Adrenal gland (tissue), 9 donors: ENCODE measurements at regions not wholly inside any gene's neighbourhood (a gene's known extent, or its start where the extent isn't known, plus 50 kb on each side); places are given as distances from the start of the nearest gene placed in this dataset.

ENCODE experiments used
- DNase-seq, 7 donors: peaks; one replicate each; pipeline ENCODE4 v3.0.0-alpha.2; 2019 to 2020
- H3K27ac ChIP-seq, 5 donors: fragments of 200-600 bp; sonication (generic) in 4 of 5; 1 replicate in 3 of 5; 2 replicates in 2 of 5; pipeline versions ENCODE4 v1.5.1 to v1.8.0; 2016 to 2020; ENCODE audit warnings: mild to moderate bottlenecking in 1 of 5
- H3K27me3 ChIP-seq: fragments of 200-600 bp; 2 replicates; pipeline ENCODE4 v1.8.0; 2021
- H3K36me3 ChIP-seq, 2 donors: fragments of 200-600 bp; replicated peaks in 1 of 2; 1 replicate in 1 of 2; 2 replicates in 1 of 2; pipeline versions ENCODE4 v1.5.1 to v1.8.0; 2018 to 2022
- H3K4me1 ChIP-seq, 2 donors: fragments of 200-600 bp; replicated peaks in 1 of 2; 1 replicate in 1 of 2; 2 replicates in 1 of 2; pipeline versions ENCODE4 v1.5.1 to v1.8.0; 2018 to 2021
- H3K4me3 ChIP-seq, 4 donors: fragments of 200-600 bp; sonication (generic) in 3 of 4; one replicate each; pipeline ENCODE4 v1.5.1; 2016 to 2018
- H3K9me3 ChIP-seq, 3 donors: fragments of 200-600 bp; sonication (generic) in 1 of 3; replicated peaks in 1 of 3; 1 replicate in 2 of 3; 2 replicates in 1 of 3; pipeline versions ENCODE4 v1.5.1 to v1.8.0; 2016 to 2021
- CTCF ChIP-seq, 6 experiments: fragments of 450-650 bp in 4 of 6; fragments of 200-600 bp in 2 of 6; sonication (generic) in 1 of 6; IDR thresholded peaks; 1 replicate in 5 of 6; 2 replicates in 1 of 6; pipeline versions ENCODE4 v1.5.1 to v1.8.0; 2016 to 2021; ENCODE audit warnings: antibody characterized with exemption in 6 of 6, mild to moderate bottlenecking in 2 of 6, moderate library complexity in 1 of 6
- POLR2A ChIP-seq, 2 donors: fragments of 450-650 bp; IDR thresholded peaks; one replicate each; pipeline ENCODE4 v1.6.1; 2017; ENCODE audit warnings: antibody characterized with exemption in 2 of 2, mild to moderate bottlenecking in 2 of 2, moderate library complexity in 1 of 2
- WGBS, 4 donors: extraction: QIAGEN DNeasy Blood & Tissue Kit in 2 of 4; methylation state at CpG; one replicate each; pipeline versions ENCODE4 v1.1.5 to v1.1.7; 2013 to 2017; 5-methylcytosine and 5-hydroxymethylcytosine counted together
- intact Hi-C, 2 donors: fragments of 100-400 bp; cut with DNase I; formaldehyde crosslinking; loops; one replicate each; pipeline versions ENCODE4 v1.14.1 to v1.15.0; 2022 to 2023
- donor health status: healthy with polysubstance abuse.
- donor health status: Bipolar disorder and iron deficiency.
- donor health status: DM: yes; HTN: yes; CAD: no.
- donor health status: DM: no; HTN: no; CAD: no.
- donor health status: DM: no; HTN: no; CAD: no.

- H3K4me1 ChIP-seq = no peaks in the 10 kb centered on the region
- 63 to 75% (median 70%) methylated on average over 14 of the region's 14 CpGs for WGBS, 4 donors
- DNase-seq = no peak
- H3K36me3 ChIP-seq = no peaks in the 10 kb centered on the region
- H3K27ac ChIP-seq = no peak overlapping the region
- intact Hi-C loops = no loop called here
- no peak overlapping the region for H3K4me3 ChIP-seq
- H3K27me3 ChIP-seq = no peaks in the 10 kb centered on the region
- TF ChIP-seq CTCF (IDR thresholded peaks at IDR 0.05) (no peak), POLR2A (IDR thresholded peaks at IDR 0.05) (no peak)
- H3K9me3 ChIP-seq = no peaks in the 10 kb centered on the region
These were observed 387.6 kb downstream of the DCDC2C start for GRCh38 chr2:4090668-4091630.

GRCh38 chr2:4091869-4092268, 388.5 kb downstream of the DCDC2C start:
- Histone ChIP-seq H3K36me3 (no peaks in the 10 kb centered on the region), H3K9me3 (no peaks in the 10 kb centered on the region), H3K4me3 (no peak overlapping the region), H3K4me1 (no peaks in the 10 kb centered on the region), H3K27ac (no peak overlapping the region), H3K27me3 (no peaks in the 10 kb centered on the region)
- intact Hi-C loops = no loop called here
- no peak for TF ChIP-seq CTCF (IDR thresholded peaks at IDR 0.05)
- TF ChIP-seq POLR2A (IDR thresholded peaks at IDR 0.05) = no peak
- 65 to 82% (median 78%) methylated on average over 3 of the region's 3 CpGs for WGBS, 4 donors
- DNase-seq = no peak

- 88 to 93% (median 90%) methylated on average over 8 of the region's 8 CpGs for WGBS, 4 donors
- Histone ChIP-seq H3K9me3 (no peaks in the 10 kb centered on the region), H3K27me3 (no peaks in the 10 kb centered on the region), H3K4me1 (no peaks in the 10 kb centered on the region), H3K27ac (no peak overlapping the region), H3K36me3 (no peaks in the 10 kb centered on the region), H3K4me3 (no peak overlapping the region)
- no peak for DNase-seq
- TF ChIP-seq CTCF (IDR thresholded peaks at IDR 0.05) = no peak
- no peak for TF ChIP-seq POLR2A (IDR thresholded peaks at IDR 0.05)
- intact Hi-C loops = no loop called here
These were observed 391.4 kb downstream of the DCDC2C start for GRCh38 chr2:4094743-4095142.

- Histone ChIP-seq H3K27ac (no peak overlapping the region), H3K4me3 (no peak overlapping the region), H3K9me3 (no peaks in the 10 kb centered on the region), H3K36me3 (no peaks in the 10 kb centered on the region), H3K27me3 (no peaks in the 10 kb centered on the region), H3K4me1 (no peaks in the 10 kb centered on the region)
- no peak for TF ChIP-seq POLR2A (IDR thresholded peaks at IDR 0.05)
- no peak for TF ChIP-seq CTCF (IDR thresholded peaks at IDR 0.05)
- intact Hi-C loops = no loop called here
- no peak for DNase-seq
- 83 to 86% (median 85%) methylated on average over 7 of the region's 7 CpGs for WGBS, 4 donors
These were observed 393.8 kb downstream of the DCDC2C start for GRCh38 chr2:4096978-4097766.
